SK-N-MC (cell line): ENCODE measurements at regions not wholly inside any gene's neighbourhood (a gene's known extent, or its start where the extent isn't known, plus 50 kb on each side); places are given as distances from the start of the nearest gene placed in this dataset.

Experiments
- DNase-seq: peaks from one replicate; pipeline ENCODE4 v3.0.0-alpha.2; 2011; ENCODE audit warnings: low read depth, low spot score
- H3K27ac ChIP-seq: fragments of 200-600 bp; sonication (generic); 2 replicates; pipeline ENCODE4 v1.5.1; 2016; ENCODE audit warnings: mixed run types
- H3K36me3 ChIP-seq: fragments of 200-600 bp; sonication (generic); 2 replicates; pipeline ENCODE4 v1.6.1; 2017; ENCODE audit warnings: antibody characterized with exemption, low read length, mixed read lengths; ENCODE audit not compliant: insufficient read depth
- H3K4me3 ChIP-seq: fragments of 200-600 bp; sonication (generic); 2 replicates; pipeline ENCODE4 v1.5.1; 2016
- H3K9ac ChIP-seq: fragments of 200-600 bp; sonication (generic); 2 replicates; pipeline ENCODE4 v1.8.0; 2017; ENCODE audit warnings: mixed run types, mixed read lengths; ENCODE audit not compliant: insufficient read length
- H3K9me3 ChIP-seq: fragments of 200-600 bp; sonication (generic); 2 replicates; pipeline ENCODE4 v1.6.1; 2017; ENCODE audit warnings: low read depth, mild to moderate bottlenecking, antibody characterized with exemption, low read length, moderate library complexity, mixed read lengths
- EZH2 ChIP-seq: fragments of 200-600 bp; sonication (generic); IDR thresholded peaks from one replicate; pipeline ENCODE4 v1.6.1; 2017; ENCODE audit warnings: antibody characterized with exemption
- FOXP2 ChIP-seq: optimal IDR thresholded peaks from 2 replicates; pipeline ENCODE3; 2011; ENCODE audit warnings: mild to moderate bottlenecking, moderate library complexity; ENCODE audit not compliant: insufficient read depth; ENCODE audit errors: extremely low read length, control extremely low read depth
- POLR2AphosphoS5 ChIP-seq: IDR thresholded peaks from 2 replicates; pipeline ENCODE4 v1.6.1; 2012; ENCODE audit warnings: mild to moderate bottlenecking, low read depth, low read length, borderline replicate concordance

GRCh38 chr1:14015917-14016316 is 315.9 kb downstream of the PRDM2 start:
- H3K9me3 ChIP-seq, result no peaks in the 10 kb centered on the region
- no peak overlapping the region for H3K4me3 ChIP-seq
- no peak for DNase-seq
- no peak overlapping the region for H3K27ac ChIP-seq
- TF ChIP-seq EZH2 (no peak), POLR2AphosphoS5 (no peak), FOXP2 (no peak)
- no peak overlapping the region for H3K9ac ChIP-seq
- H3K36me3 ChIP-seq, result no peaks in the 10 kb centered on the region

GRCh38 chr1:14017531-14017961 is 317.6 kb downstream of the PRDM2 start:
- Histone ChIP-seq H3K36me3 (no peaks in the 10 kb centered on the region), H3K9ac (no peak overlapping the region), H3K9me3 (no peaks in the 10 kb centered on the region), H3K4me3 (no peak overlapping the region), H3K27ac (no peak overlapping the region)
- no peak for DNase-seq
- TF ChIP-seq FOXP2, result no peak
- no peak for TF ChIP-seq POLR2AphosphoS5
- TF ChIP-seq EZH2, result no peak

- no peak for TF ChIP-seq POLR2AphosphoS5
- no peak for TF ChIP-seq EZH2
- no peak for TF ChIP-seq FOXP2
- DNase-seq, result no peak
- Histone ChIP-seq H3K36me3 (no peaks in the 10 kb centered on the region), H3K9ac (no peak overlapping the region), H3K4me3 (no peak overlapping the region), H3K27ac (no peak overlapping the region), H3K9me3 (no peaks in the 10 kb centered on the region)
Observed at GRCh38 chr1:14019461-14019860, 319.5 kb downstream of the PRDM2 start.

GRCh38 chr1:14020006-14020405 is 320.0 kb downstream of the PRDM2 start:
- Histone ChIP-seq H3K4me3 (no peak overlapping the region), H3K27ac (no peak overlapping the region), H3K9ac (no peak overlapping the region), H3K9me3 (no peaks in the 10 kb centered on the region), H3K36me3 (no peaks in the 10 kb centered on the region)
- TF ChIP-seq FOXP2 (no peak), POLR2AphosphoS5 (no peak), EZH2 (no peak)
- DNase-seq, result no peak

- DNase-seq, result no peak
- Histone ChIP-seq H3K9ac (no peak overlapping the region), H3K27ac (no peak overlapping the region), H3K9me3 (no peaks in the 10 kb centered on the region), H3K36me3 (no peaks in the 10 kb centered on the region), H3K4me3 (no peak overlapping the region)
- TF ChIP-seq FOXP2 (no peak), EZH2 (no peak), POLR2AphosphoS5 (no peak)
Observed at GRCh38 chr1:14027099-14027498, 327.1 kb downstream of the PRDM2 start.

GRCh38 chr1:14031461-14031860 is 331.5 kb downstream of the PRDM2 start:
- Histone ChIP-seq H3K27ac (no peak overlapping the region), H3K9me3 (0 out of 2 replicates have a peak, but pooled peaks cover 3% of the 10 kb centered on the region), H3K9ac (no peak overlapping the region), H3K4me3 (no peak overlapping the region), H3K36me3 (no peaks in the 10 kb centered on the region)
- TF ChIP-seq FOXP2 (no peak), EZH2 (no peak), POLR2AphosphoS5 (no peak)
- no peak for DNase-seq

GRCh38 chr1:14034506-14034905 is 334.5 kb downstream of the PRDM2 start:
- Histone ChIP-seq H3K4me3 (no peak overlapping the region), H3K36me3 (no peaks in the 10 kb centered on the region), H3K9ac (no peak overlapping the region), H3K9me3 (0 out of 2 replicates have a peak, but pooled peaks cover 3% of the 10 kb centered on the region), H3K27ac (no peak overlapping the region)
- no peak for TF ChIP-seq EZH2
- no peak for TF ChIP-seq POLR2AphosphoS5
- DNase-seq, result no peak

GRCh38 chr1:14037101-14037847 is 337.3 kb downstream of the PRDM2 start:
- H3K9ac ChIP-seq, result no peak overlapping the region
- TF ChIP-seq FOXP2 (no peak), EZH2 (no peak), POLR2AphosphoS5 (no peak)
- H3K9me3 ChIP-seq, result 0 out of 2 replicates have a peak, but pooled peaks cover 3% of the 10 kb centered on the region
- H3K27ac ChIP-seq, result no peak overlapping the region
- H3K4me3 ChIP-seq, result no peak overlapping the region
- H3K36me3 ChIP-seq, result no peaks in the 10 kb centered on the region
- no peak for DNase-seq

GRCh38 chr1:14039582-14040430 is 339.8 kb downstream of the PRDM2 start:
- Histone ChIP-seq H3K36me3 (no peaks in the 10 kb centered on the region), H3K9me3 (no peaks in the 10 kb centered on the region), H3K4me3 (no peak overlapping the region), H3K9ac (no peak overlapping the region), H3K27ac (no peak overlapping the region)
- TF ChIP-seq POLR2AphosphoS5 (no peak), FOXP2 (no peak), EZH2 (no peak)
- no peak for DNase-seq
